LHCN-M2 (cell line): ENCODE measurements at regions not wholly inside any gene's neighbourhood (a gene's known extent, or its start where the extent isn't known, plus 50 kb on each side); places are given as distances from the start of the nearest gene placed in this dataset.

Experiments
- DNase-seq: peaks from one replicate; pipeline ENCODE4 v3.0.0-alpha.2; 2012; ENCODE audit warnings: low read depth

- no peak for DNase-seq
These were observed 68.4 kb upstream of the ELOVL5 start for GRCh38 chr6:53417141-53417540.

- no peak for DNase-seq
These were observed 64.6 kb upstream of the ELOVL5 start for GRCh38 chr6:53413326-53413725.

- DNase-seq = no peak
These were observed 64.0 kb upstream of the ELOVL5 start for GRCh38 chr6:53412751-53413150.

GRCh38 chr6:53412021-53412715 lies 63.4 kb upstream of the ELOVL5 start:
- DNase-seq = no peak

- no peak for DNase-seq
These were observed 62.7 kb upstream of the ELOVL5 start for GRCh38 chr6:53411451-53411850.

- DNase-seq = peak; percentile 47
These were observed 61.9 kb upstream of the ELOVL5 start for GRCh38 chr6:53410508-53411258.

- DNase-seq = no peak
These were observed 60.1 kb upstream of the ELOVL5 start for GRCh38 chr6:53408826-53409225.

GRCh38 chr6:53399027-53399344 lies 50.2 kb upstream of the ELOVL5 start:
- no peak for DNase-seq

GRCh38 chr6:53398247-53399026 lies 49.7 kb upstream of the ELOVL5 start:
- no peak for DNase-seq
